ENCODE measurements at regions not wholly inside any gene's neighbourhood (a gene's known extent, or its start where the extent isn't known, plus 50 kb on each side); places are given as distances from the start of the nearest gene placed in this dataset.

DNA sequence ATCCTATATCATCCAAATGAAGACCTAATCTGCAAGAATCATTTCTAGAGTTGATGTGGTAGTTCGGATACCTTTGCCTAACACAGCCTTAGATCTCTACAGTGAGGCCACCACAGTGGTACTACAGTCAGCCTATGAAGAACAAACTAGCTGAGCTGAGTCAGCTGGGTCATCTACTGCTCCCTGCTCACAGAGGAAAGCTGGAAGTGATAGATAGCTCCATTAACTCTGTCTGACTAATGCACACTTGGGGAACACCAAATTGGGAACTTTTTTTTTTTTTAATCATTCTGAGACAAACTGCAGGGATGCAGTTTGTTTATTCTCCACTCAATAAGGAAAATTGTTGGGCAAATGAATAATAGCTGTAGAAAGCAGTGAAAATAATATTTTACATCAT lies 1160.6 kb downstream of the PCDH9 start (continued):
- TF ChIP-seq, protein P1, sequence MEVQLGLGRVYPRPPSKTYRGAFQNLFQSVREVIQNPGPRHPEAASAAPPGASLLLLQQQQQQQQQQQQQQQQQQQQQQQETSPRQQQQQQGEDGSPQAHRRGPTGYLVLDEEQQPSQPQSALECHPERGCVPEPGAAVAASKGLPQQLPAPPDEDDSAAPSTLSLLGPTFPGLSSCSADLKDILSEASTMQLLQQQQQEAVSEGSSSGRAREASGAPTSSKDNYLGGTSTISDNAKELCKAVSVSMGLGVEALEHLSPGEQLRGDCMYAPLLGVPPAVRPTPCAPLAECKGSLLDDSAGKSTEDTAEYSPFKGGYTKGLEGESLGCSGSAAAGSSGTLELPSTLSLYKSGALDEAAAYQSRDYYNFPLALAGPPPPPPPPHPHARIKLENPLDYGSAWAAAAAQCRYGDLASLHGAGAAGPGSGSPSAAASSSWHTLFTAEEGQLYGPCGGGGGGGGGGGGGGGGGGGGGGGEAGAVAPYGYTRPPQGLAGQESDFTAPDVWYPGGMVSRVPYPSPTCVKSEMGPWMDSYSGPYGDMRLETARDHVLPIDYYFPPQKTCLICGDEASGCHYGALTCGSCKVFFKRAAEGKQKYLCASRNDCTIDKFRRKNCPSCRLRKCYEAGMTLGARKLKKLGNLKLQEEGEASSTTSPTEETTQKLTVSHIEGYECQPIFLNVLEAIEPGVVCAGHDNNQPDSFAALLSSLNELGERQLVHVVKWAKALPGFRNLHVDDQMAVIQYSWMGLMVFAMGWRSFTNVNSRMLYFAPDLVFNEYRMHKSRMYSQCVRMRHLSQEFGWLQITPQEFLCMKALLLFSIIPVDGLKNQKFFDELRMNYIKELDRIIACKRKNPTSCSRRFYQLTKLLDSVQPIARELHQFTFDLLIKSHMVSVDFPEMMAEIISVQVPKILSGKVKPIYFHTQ (CRISPR knock-in tag; IDR thresholded peaks at IDR 0.05) = no peak
- TF ChIP-seq SP1 (CRISPR knock-in tag; conservative IDR thresholded peaks at IDR 0.05) (no peak), TEAD4 (CRISPR knock-in tag; IDR thresholded peaks at IDR 0.05) (no peak), ZNF219 (CRISPR knock-in tag; IDR thresholded peaks at IDR 0.05; ENCODE audit: borderline replicate concordance) (no peak), NR1H2 (CRISPR knock-in tag; IDR thresholded peaks at IDR 0.05) (no peak), CBFB (CRISPR knock-in tag; IDR thresholded peaks at IDR 0.05; ENCODE audit: low read depth) (no peak), GABPB1 (CRISPR knock-in tag; IDR thresholded peaks at IDR 0.05) (no peak)
- TF ChIP-seq, protein P2, sequence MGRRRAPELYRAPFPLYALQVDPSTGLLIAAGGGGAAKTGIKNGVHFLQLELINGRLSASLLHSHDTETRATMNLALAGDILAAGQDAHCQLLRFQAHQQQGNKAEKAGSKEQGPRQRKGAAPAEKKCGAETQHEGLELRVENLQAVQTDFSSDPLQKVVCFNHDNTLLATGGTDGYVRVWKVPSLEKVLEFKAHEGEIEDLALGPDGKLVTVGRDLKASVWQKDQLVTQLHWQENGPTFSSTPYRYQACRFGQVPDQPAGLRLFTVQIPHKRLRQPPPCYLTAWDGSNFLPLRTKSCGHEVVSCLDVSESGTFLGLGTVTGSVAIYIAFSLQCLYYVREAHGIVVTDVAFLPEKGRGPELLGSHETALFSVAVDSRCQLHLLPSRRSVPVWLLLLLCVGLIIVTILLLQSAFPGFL (CRISPR knock-in tag; IDR thresholded peaks at IDR 0.05; ENCODE audit: borderline replicate concordance) = no peak
- TF ChIP-seq, protein P3, sequence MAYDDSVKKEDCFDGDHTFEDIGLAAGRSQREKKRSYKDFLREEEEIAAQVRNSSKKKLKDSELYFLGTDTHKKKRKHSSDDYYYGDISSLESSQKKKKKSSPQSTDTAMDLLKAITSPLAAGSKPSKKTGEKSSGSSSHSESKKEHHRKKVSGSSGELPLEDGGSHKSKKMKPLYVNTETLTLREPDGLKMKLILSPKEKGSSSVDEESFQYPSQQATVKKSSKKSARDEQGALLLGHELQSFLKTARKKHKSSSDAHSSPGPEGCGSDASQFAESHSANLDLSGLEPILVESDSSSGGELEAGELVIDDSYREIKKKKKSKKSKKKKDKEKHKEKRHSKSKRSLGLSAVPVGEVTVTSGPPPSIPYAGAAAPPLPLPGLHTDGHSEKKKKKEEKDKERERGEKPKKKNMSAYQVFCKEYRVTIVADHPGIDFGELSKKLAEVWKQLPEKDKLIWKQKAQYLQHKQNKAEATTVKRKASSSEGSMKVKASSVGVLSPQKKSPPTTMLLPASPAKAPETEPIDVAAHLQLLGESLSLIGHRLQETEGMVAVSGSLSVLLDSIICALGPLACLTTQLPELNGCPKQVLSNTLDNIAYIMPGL (CRISPR knock-in tag; IDR thresholded peaks at IDR 0.05) = no peak

DNA sequence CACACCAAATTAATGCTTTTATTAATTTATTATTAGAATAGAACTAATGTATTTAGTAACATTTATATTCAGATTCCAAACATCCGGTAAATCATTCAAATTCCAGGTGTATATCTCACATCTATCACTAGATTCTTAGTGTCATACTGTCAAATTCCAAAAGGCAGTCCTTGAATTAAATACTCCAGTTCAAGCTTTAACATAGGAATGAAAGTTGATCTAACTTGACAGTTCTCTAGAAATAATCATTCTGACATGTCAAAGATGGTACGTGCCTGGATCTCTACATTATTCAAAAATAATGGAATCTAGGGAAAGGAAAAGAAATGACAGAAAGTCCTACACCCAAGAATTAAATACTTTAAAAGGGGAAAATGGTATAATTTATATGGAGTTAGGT lies 1161.5 kb downstream of the PCDH9 start:
- ChIA-PET CTCF (no interaction called here), POLR2A (no interaction called here)
- TF ChIP-seq, protein P4, sequence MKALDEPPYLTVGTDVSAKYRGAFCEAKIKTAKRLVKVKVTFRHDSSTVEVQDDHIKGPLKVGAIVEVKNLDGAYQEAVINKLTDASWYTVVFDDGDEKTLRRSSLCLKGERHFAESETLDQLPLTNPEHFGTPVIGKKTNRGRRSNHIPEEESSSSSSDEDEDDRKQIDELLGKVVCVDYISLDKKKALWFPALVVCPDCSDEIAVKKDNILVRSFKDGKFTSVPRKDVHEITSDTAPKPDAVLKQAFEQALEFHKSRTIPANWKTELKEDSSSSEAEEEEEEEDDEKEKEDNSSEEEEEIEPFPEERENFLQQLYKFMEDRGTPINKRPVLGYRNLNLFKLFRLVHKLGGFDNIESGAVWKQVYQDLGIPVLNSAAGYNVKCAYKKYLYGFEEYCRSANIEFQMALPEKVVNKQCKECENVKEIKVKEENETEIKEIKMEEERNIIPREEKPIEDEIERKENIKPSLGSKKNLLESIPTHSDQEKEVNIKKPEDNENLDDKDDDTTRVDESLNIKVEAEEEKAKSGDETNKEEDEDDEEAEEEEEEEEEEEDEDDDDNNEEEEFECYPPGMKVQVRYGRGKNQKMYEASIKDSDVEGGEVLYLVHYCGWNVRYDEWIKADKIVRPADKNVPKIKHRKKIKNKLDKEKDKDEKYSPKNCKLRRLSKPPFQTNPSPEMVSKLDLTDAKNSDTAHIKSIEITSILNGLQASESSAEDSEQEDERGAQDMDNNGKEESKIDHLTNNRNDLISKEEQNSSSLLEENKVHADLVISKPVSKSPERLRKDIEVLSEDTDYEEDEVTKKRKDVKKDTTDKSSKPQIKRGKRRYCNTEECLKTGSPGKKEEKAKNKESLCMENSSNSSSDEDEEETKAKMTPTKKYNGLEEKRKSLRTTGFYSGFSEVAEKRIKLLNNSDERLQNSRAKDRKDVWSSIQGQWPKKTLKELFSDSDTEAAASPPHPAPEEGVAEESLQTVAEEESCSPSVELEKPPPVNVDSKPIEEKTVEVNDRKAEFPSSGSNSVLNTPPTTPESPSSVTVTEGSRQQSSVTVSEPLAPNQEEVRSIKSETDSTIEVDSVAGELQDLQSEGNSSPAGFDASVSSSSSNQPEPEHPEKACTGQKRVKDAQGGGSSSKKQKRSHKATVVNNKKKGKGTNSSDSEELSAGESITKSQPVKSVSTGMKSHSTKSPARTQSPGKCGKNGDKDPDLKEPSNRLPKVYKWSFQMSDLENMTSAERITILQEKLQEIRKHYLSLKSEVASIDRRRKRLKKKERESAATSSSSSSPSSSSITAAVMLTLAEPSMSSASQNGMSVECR (CRISPR knock-in tag; IDR thresholded peaks at IDR 0.05; ENCODE audit: borderline replicate concordance) = no peak
- TF ChIP-seq, protein P5, sequence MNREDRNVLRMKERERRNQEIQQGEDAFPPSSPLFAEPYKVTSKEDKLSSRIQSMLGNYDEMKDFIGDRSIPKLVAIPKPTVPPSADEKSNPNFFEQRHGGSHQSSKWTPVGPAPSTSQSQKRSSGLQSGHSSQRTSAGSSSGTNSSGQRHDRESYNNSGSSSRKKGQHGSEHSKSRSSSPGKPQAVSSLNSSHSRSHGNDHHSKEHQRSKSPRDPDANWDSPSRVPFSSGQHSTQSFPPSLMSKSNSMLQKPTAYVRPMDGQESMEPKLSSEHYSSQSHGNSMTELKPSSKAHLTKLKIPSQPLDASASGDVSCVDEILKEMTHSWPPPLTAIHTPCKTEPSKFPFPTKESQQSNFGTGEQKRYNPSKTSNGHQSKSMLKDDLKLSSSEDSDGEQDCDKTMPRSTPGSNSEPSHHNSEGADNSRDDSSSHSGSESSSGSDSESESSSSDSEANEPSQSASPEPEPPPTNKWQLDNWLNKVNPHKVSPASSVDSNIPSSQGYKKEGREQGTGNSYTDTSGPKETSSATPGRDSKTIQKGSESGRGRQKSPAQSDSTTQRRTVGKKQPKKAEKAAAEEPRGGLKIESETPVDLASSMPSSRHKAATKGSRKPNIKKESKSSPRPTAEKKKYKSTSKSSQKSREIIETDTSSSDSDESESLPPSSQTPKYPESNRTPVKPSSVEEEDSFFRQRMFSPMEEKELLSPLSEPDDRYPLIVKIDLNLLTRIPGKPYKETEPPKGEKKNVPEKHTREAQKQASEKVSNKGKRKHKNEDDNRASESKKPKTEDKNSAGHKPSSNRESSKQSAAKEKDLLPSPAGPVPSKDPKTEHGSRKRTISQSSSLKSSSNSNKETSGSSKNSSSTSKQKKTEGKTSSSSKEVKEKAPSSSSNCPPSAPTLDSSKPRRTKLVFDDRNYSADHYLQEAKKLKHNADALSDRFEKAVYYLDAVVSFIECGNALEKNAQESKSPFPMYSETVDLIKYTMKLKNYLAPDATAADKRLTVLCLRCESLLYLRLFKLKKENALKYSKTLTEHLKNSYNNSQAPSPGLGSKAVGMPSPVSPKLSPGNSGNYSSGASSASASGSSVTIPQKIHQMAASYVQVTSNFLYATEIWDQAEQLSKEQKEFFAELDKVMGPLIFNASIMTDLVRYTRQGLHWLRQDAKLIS (CRISPR knock-in tag; IDR thresholded peaks at IDR 0.05; ENCODE audit: borderline replicate concordance) = no peak
- TF ChIP-seq RELA (CRISPR knock-in tag; IDR thresholded peaks at IDR 0.05; ENCODE audit: borderline replicate concordance) = no peak
- TF ChIP-seq, protein P1 (CRISPR knock-in tag; IDR thresholded peaks at IDR 0.05) = no peak
- TF ChIP-seq NR1H2 (CRISPR knock-in tag; IDR thresholded peaks at IDR 0.05) = no peak
- no peak for TF ChIP-seq PRRX2 (CRISPR knock-in tag; IDR thresholded peaks at IDR 0.05)
- ATAC-seq (no peak), DNase-seq (ENCODE audit: low spot score) (no peak)
- no peak overlapping the region for H3K4me3 Mint-ChIP-seq
- H3K9me3 Mint-ChIP-seq = no peaks in the 10 kb centered on the region
- H3K4me1 Mint-ChIP-seq = peaks cover 13% of the 10 kb centered on the region
- no peaks in the 10 kb centered on the region for H3K36me3 Mint-ChIP-seq
- no peak overlapping the region for H3K27ac Mint-ChIP-seq
- H3K27me3 Mint-ChIP-seq (ENCODE audit: low read depth) = peaks cover 3% of the 10 kb centered on the region; the same call in 1 of the 2 replicates
